ENCODE measurements at regions not wholly inside any gene's neighbourhood (a gene's known extent, or its start where the extent isn't known, plus 50 kb on each side); places are given as distances from the start of the nearest gene placed in this dataset.
"Not testable (repeated sequence)": the region's sequence is repeated elsewhere in the genome, so short reads cannot be mapped to it uniquely, and the experiment has no call there.

DNA sequence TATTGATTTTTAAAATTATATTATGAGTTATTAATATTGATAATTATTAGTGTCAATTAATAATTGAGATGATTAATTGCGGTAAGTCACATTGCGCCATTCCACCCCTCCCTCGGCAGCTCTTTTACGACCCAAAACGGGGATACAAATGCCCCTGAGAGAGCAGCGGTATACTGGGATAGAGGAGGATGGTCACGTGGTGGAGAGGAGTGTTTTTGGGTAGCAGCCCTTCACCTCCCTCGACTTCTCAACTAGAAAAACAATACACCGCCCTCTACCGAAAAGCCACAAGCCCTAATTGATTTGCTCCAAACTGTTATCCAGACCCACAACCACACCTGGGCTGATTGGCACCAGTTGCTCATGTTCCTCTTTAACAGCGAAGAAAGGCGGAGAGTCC is 71.0 kb downstream of the DAPL1 start:
- in situ Hi-C loops (cut with MboI; ENCODE audit: low sequenced_read_pairs) = not testable (repeated sequence)

- in situ Hi-C loops (cut with MboI; ENCODE audit: low sequenced_read_pairs) = not testable (repeated sequence)
Measured at GRCh38 chr2:158867531-158868191, 72.5 kb downstream of the DAPL1 start.

DNA sequence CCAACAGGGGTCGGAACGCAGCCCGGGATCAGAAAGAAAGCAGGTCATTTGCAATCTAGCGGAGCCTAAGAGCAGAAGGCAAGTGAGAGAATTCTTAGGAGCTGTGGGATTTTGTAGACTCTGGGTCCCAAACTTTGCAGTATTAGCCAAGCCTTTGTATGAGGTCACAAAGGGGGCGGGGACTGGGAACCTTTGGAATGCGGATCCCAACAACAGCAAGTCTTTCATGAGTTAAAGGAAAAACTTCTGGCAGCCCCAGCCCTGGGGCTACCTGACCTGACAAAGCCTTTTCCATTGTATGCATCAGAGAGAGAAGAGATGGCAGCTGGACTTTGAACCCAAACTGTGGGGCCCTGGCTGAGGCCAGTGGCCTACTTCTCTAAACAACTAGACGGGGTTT is 73.3 kb downstream of the DAPL1 start:
- in situ Hi-C loops (cut with MboI; ENCODE audit: low sequenced_read_pairs) = not testable (repeated sequence)

- in situ Hi-C loops (cut with MboI; ENCODE audit: low sequenced_read_pairs) = not testable (repeated sequence)
Measured at GRCh38 chr2:158869122-158869521, 74.0 kb downstream of the DAPL1 start.

DNA sequence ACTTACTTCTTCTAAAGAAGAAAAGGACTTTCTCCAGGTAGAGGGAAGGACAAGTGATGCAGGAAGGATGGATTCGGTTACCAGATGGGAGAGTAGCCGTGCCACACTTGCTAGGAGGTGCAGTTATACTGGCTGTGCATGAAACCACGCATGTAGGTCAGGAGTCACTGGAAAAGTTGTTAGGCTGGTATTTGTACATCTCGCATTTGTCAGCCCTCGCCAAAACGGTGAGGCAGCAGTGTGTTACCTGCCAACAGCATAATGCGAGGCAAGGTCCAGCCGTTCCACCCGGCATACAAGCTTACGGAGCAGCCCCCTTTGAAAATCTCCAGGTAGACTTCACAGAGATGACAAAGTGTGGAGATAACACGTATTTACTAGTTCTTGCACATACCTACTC is 74.5 kb downstream of the DAPL1 start:
- in situ Hi-C loops (cut with MboI; ENCODE audit: low sequenced_read_pairs) = not testable (repeated sequence)

GRCh38 chr2:158878003-158878402 is 82.9 kb downstream of the DAPL1 start:
- in situ Hi-C loops (cut with MboI; ENCODE audit: low sequenced_read_pairs) = no loop called here

GRCh38 chr2:158879229-158879903 is 84.2 kb downstream of the DAPL1 start:
- in situ Hi-C loops (cut with MboI; ENCODE audit: low sequenced_read_pairs) = no loop called here

DNA sequence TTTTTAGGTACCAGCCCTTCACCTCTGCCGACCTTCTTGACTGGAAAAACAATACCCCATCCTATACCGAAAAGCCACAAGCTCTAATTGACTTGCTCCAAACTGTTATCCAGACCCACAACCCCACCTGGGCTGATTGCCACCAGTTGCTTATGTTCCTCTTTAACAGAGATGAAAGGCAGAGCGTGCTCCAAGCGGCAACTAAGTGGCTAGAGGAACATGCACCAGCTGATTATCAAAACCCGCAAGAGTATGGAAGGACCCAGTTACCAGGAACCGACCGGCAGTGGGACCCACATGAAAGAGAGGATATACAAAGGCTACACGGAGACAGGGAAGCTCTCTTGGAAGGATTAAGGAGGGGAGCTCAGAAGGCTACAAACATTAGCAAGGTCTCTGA is 86.1 kb upstream of the TANC1 start:
- in situ Hi-C loops (cut with MboI; ENCODE audit: low sequenced_read_pairs) = no loop called here

- in situ Hi-C loops (cut with MboI; ENCODE audit: low sequenced_read_pairs) = not testable (repeated sequence)
Measured at GRCh38 chr2:158884552-158884951, 83.9 kb upstream of the TANC1 start.

- in situ Hi-C loops (cut with MboI; ENCODE audit: low sequenced_read_pairs) = not testable (repeated sequence)
Measured at GRCh38 chr2:158885018-158885678, 83.3 kb upstream of the TANC1 start.

- in situ Hi-C loops (cut with MboI; ENCODE audit: low sequenced_read_pairs) = not testable (repeated sequence)
Measured at GRCh38 chr2:158885679-158886050, 82.8 kb upstream of the TANC1 start.

- in situ Hi-C loops (cut with MboI; ENCODE audit: low sequenced_read_pairs) = no loop called here
Measured at GRCh38 chr2:158889135-158889853, 79.1 kb upstream of the TANC1 start.

- in situ Hi-C loops (cut with MboI; ENCODE audit: low sequenced_read_pairs) = no loop called here
Measured at GRCh38 chr2:158890296-158890905, 78.0 kb upstream of the TANC1 start.

DNA sequence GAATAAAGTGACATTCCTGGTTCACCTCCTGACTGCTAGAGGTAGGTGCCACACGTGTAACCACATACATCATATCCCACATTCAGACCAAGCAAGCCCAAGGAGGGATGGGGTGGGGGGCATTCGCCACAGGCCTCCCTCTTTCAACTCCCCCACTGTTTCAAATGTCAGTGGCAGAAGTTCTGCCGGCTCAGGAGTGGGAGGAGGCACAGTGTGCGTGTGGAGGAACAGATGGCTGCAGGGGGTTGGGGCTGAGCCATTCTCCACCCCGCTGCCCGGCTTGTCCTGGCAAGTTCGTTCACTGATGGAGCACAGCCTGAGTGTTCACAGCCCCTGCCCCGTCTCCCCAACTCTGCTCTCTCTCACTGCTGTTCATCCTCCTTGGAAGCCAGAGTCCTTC is 75.4 kb upstream of the TANC1 start:
- in situ Hi-C loops (cut with MboI; ENCODE audit: low sequenced_read_pairs) = no loop called here

DNA sequence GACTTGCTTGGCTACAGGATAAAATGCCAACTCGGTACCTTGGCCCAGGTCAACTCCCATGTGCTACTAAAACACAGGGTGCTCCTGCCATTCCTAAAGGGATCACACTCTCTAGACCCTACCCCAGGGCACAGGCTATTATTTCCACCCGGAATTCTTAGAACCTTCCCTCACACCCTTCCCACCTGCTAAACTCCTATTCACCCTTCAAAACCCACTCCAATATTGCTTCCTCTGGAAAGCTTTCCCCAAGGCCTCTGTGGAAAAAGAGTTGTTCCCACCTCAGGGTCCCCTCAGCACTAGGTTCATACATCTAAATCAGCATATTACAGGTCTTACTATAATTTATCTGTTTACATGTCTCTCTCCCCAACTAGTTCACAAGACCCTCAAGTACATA is 75.0 kb upstream of the TANC1 start:
- in situ Hi-C loops (cut with MboI; ENCODE audit: low sequenced_read_pairs) = no loop called here

DNA sequence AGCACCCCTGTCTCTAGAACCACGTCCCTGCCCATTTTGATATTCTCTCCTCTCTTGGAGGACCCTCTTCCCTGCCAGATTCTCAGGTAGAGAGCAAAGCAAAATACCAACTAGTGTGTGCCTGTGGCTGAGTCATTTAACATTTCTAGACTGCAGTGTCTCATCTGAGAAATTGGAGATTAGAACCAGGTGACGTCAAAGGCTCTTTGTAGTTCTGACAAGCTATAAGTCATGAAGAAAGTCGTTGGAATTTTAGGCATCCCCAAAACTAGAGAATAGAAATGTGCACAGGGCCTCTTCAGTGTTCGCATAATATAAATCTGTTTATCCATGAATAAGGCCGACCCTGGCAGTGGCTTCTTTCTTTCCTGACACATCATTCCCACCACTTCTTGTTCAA is 74.4 kb upstream of the TANC1 start:
- in situ Hi-C loops (cut with MboI; ENCODE audit: low sequenced_read_pairs) = no loop called here

DNA sequence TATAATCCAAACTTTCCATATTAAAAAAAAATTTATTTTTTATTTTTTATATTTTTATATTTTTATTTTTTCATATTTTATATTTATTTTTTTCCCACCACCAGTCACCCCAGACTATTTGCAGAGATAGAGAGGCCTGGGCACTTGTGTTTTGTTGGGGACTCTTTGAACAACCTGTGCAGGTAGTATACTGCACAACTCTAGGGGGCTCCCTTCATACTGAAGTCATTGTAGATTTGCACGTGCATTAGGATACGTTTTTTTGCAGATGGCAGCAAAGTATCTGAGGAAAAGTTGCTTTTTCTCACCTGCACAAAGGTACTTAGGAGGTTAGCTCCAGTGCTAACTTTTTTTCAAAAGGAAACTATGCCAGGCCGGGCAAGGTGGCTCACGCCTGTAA is 73.9 kb upstream of the TANC1 start:
- in situ Hi-C loops (cut with MboI; ENCODE audit: low sequenced_read_pairs) = no loop called here

DNA sequence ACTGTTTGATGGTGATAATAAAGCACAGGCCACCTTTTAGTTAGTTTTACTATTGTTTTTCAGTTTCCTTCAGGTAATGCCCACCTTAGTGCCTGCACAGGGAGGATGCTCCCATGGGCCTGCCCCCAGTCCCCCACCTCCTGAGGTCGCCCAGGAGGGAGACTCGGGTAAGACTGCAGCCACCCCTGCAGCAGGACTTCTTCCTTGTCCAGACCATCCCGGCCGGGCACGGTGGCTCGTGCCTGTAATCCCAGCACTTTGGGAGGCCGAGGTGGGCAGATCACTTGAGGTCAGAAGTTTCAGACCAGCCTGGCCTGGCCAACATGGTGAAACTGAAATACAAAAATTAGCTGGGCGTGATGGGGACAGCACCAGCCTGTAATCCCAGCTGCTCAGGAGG is 68.1 kb upstream of the TANC1 start:
- in situ Hi-C loops (cut with MboI; ENCODE audit: low sequenced_read_pairs) = loop anchor here (10.0 kb wide), 1 partner anchor 224 kb away; no protein-coding TSS in a partner anchor

DNA sequence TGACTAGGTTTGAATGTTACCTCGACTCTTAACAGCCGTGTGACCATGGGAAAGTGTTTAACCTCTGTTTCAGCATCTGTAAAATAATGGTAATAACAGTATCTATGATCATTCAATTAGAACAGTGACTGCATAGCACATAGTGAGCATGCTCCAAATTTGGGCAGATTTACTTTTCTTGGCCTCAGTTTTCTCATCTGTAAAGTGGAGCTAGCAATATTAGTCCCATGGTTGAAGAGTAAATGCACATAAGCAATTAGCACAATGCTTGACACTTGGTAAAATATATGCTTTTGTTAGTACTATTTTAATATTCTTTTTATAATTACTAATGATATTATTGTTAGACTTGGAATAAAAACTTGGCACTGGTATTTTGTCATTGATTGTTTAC is 66.4 kb upstream of the TANC1 start:
- in situ Hi-C loops (cut with MboI; ENCODE audit: low sequenced_read_pairs) = loop anchor here (10.0 kb wide), 1 partner anchor 223 kb away; no protein-coding TSS in a partner anchor

GRCh38 chr2:158903711-158904405 is 64.6 kb upstream of the TANC1 start:
- in situ Hi-C loops (cut with MboI; ENCODE audit: low sequenced_read_pairs) = loop anchor here (10.0 kb wide), 1 partner anchor 221 kb away; no protein-coding TSS in a partner anchor
